ENCODE measurements at regions not wholly inside any gene's neighbourhood (a gene's known extent, or its start where the extent isn't known, plus 50 kb on each side); places are given as distances from the start of the nearest gene placed in this dataset.

- Histone ChIP-seq H3K27ac (ENCODE audit: low read depth, low read length) (no peak overlapping the region), H4K8ac (ENCODE audit: extremely low read depth, insufficient read depth, low read length) (no peak overlapping the region), H3K18ac (ENCODE audit: extremely low read depth, low read length) (no peak overlapping the region), H4K5ac (ENCODE audit: insufficient read length, low read depth, low read length) (no peak overlapping the region), H2BK5ac (ENCODE audit: low read depth, low read length) (no peak overlapping the region), H2BK15ac (ENCODE audit: low read length) (no peak overlapping the region), H3K4me1 (replicated peaks in 1 of 4; ENCODE audit: control insufficient read depth in 3 of 4, insufficient read depth in 4 of 4, low read length in 3 of 4) (peaks cover 0 to 4% (median 0%) of the 10 kb centered on the region in 4 experiments; a peak in 1 of 7 replicates), H2AFZ (ENCODE audit: low read length) (no peak overlapping the region), H3K79me2 (ENCODE audit: control insufficient read depth in 1 of 2, insufficient read depth in 2 of 2, low read length in 2 of 2) (no peaks in the 10 kb centered on the region), H3K14ac (ENCODE audit: insufficient read length) (no peak overlapping the region), H3K9me3 (ENCODE audit: insufficient read depth in 2 of 2, low read depth in 1 of 2, low read length in 1 of 2) (no peaks in the 10 kb centered on the region), H2BK12ac (ENCODE audit: low read depth, low read length) (no peak overlapping the region), H3K4me3 (ENCODE audit: extremely low read depth in 1 of 4, insufficient read depth in 2 of 4, low read depth in 3 of 4, low read length in 4 of 4) (no peak overlapping the region), H3K23me2 (ENCODE audit: low read depth, low read length) (no peaks in the 10 kb centered on the region; the same call in 1 of the 2 replicates), H3K4ac (replicated peaks; ENCODE audit: insufficient read length, low read depth, low read length) (no peak overlapping the region), H3K4me2 (ENCODE audit: insufficient read depth in 1 of 2, low read depth in 2 of 2, low read length in 2 of 2) (no peak overlapping the region), H3K79me1 (ENCODE audit: low read depth, low read length) (no peaks in the 10 kb centered on the region), H2BK20ac (ENCODE audit: low read length) (no peak overlapping the region), H3K9ac (replicated peaks in 1 of 4; ENCODE audit: extremely low read depth in 1 of 4, low read depth in 3 of 4, low read length in 3 of 4) (no peak overlapping the region), H2BK120ac (replicated peaks; ENCODE audit: low read depth, low read length) (no peak overlapping the region), H3K27me3 (replicated peaks in 1 of 4; ENCODE audit: control insufficient read depth in 3 of 4, extremely low read depth in 1 of 4, insufficient read depth in 3 of 4, low read length in 3 of 4) (peaks cover 0 to 5% (median 2%) of the 10 kb centered on the region in 4 experiments; a peak in 4 of 7 replicates), H3K23ac (ENCODE audit: insufficient read length) (no peak overlapping the region), H2AK5ac (ENCODE audit: low read depth, low read length) (no peak overlapping the region), H4K91ac (replicated peaks; ENCODE audit: insufficient read length, low read length) (no peak overlapping the region), H4K20me1 (replicated peaks in 1 of 2; ENCODE audit: control insufficient read depth in 1 of 2, insufficient read depth in 2 of 2, low read length in 2 of 2) (no peaks in the 10 kb centered on the region), H3K36me3 (ENCODE audit: control insufficient read depth in 2 of 4, insufficient read depth in 4 of 4, low read length in 3 of 4) (no peaks in the 10 kb centered on the region), H3K56ac (replicated peaks; ENCODE audit: insufficient read length, low read depth, low read length) (no peak overlapping the region)
- DNase-seq (ENCODE audit: low read depth in 1 of 2, low spot score in 2 of 2) (no peak), FAIRE-seq (no peak)
- WGBS, 2 experiments (ENCODE audit: extremely low coverage in 1 of 2, insufficient coverage in 1 of 2, insufficient read length in 1 of 2, insufficient replicate concordance in 2 of 2, low coverage in 1 of 2, low lambda C conversion rate in 2 of 2, missing lambda C conversion rate in 1 of 2) = 80% methylated on average over 1 of the region's 2 CpGs; no CpG with 5 or more reads in 1 of the 2 experiments
- ChIA-PET POLR2A (ENCODE audit: partially characterized antibody) (no interaction called here), CTCF (ENCODE audit: partially characterized antibody) (interaction anchor here (1.0 to 2.0 kb wide), 4 partner anchors 9 to 97 kb away, joined by 3 to 14 read pairs (median 5); no protein-coding TSS in a partner anchor)
- TF ChIP-seq FOSL1 (IDR thresholded peaks at IDR 0.05; ENCODE audit: insufficient read depth, low read depth, low read length) (no peak), KDM5A (IDR thresholded peaks at IDR 0.05; ENCODE audit: low read length) (no peak), CHD2 (IDR thresholded peaks at IDR 0.05; ENCODE audit: low read length) (no peak), RXRA (IDR thresholded peaks at IDR 0.05; ENCODE audit: insufficient read depth, low read depth, low read length) (no peak), NRF1 (IDR thresholded peaks at IDR 0.05; ENCODE audit: low read depth, low read length) (no peak), POLR2A (IDR thresholded peaks at IDR 0.05; ENCODE audit: control extremely low read depth in 1 of 2, low read depth in 2 of 2, low read length in 2 of 2) (no peak), SIX5 (IDR thresholded peaks at IDR 0.05; ENCODE audit: low read depth, low read length) (no peak), PHF8 (conservative IDR thresholded peaks at IDR 0.05; ENCODE audit: low read depth, low read length) (no peak), CBX8 (IDR thresholded peaks at IDR 0.05; ENCODE audit: borderline replicate concordance, low read depth, low read length) (no peak)
These were observed 107.8 kb downstream of the VCPKMT start for GRCh38 chr14:50008562-50008961.

All from H1 (cell line).